Stimulated activated CD8-positive, alpha-beta memory T cell treated with anti-CD3 and anti-CD28 coated beads, Interleukin-7, amount 100 ng/mL, for 24 hours (primary cell): ENCODE measurements at regions not wholly inside any gene's neighbourhood (a gene's known extent, or its start where the extent isn't known, plus 50 kb on each side); places are given as distances from the start of the nearest gene placed in this dataset.
A peak's percentile ranks its signal among the peaks of the same experiment; 100 is the strongest.
"Not testable (repeated sequence)": the region's sequence is repeated elsewhere in the genome, so short reads cannot be mapped to it uniquely, and the experiment has no call there.

Experiments
- DNase-seq: peaks from one replicate; pipeline ENCODE4 v3.0.0-alpha.2; 2020; ENCODE audit warnings: low read depth

DNA sequence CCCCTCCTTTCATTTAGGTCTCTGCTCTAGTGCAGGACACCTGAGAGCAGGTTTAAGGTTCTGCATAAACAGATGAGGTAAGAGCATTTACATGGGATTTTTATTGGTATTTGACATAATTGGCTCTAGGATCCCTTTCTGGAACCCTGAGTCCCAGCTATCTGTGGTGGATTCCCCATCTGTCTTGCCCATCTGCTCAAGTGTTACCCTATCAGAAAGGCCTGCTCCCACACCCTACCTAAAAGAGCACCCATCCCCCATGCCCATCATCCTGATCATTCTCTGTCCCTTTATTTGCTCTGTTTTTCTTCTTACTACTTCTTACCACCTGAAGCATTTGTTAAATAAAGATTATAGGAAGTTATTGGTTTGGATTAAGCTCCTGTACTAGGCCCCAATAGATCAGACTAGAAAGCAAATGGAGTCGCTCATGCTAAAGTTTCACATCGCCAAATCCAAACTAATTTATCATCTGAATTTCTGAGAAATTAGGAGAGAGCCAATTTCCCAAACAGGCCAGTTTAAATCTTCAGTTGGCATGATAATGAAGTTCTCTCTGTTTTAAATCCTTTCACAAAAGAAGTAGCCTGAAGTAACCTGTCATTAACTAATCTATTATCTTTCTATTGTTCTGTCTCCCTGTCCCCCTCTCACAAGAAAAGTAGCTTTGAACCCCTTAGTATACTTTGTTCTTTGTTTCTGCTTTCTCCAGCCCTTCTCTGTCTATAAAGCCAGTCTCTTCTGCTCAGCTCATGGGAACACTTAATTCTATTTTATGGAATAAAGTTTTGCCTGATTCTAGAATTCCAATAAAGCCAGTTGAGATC lies 178.6 kb downstream of the ZNF674 start:
- DNase-seq = no peak

DNA sequence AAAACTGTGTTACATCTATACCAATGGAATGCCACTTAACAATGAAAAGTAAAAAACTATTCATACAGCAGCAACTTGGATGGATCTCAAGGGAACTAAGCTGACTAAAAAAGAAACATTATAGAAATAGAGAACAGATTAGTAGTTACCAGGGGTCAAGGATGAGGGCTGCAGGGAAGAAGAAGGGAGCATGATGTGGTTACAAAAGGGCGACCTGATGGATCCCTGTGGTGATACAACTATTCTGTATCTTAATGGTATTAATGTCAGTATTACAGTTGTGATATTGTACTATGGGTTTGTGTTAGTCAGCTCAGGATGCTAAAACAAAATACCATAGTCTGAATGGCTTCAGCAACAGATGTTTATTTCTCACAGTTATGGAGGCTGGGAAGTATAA lies 190.7 kb downstream of the ZNF674 start:
- DNase-seq = no peak

DNA sequence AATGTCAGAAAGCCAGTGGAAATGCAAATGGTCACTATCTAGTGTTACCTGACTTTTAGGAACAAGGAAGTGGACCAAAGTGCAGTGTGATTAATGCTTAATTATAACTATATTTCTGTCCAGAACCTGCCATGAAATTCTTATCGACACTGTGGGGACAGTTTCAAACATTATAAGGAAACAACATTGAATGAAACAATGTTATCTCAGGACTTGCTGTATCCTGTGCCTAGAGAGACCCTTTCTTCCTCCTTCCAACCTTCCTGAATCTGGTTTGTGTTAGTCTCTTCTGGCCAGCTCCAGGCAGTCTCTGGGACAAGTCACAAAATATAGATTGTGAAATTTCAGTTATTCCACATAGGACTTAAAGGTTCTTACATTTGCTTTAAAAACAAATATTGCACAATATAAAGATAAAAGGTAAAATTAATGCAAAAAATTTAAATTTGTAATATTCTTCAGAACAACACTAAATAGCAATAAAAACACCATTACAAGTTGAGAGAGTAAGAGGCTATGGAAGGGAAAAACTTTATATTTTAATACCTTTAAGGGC lies 203.4 kb downstream of the ZNF674 start:
- DNase-seq = no peak

DNA sequence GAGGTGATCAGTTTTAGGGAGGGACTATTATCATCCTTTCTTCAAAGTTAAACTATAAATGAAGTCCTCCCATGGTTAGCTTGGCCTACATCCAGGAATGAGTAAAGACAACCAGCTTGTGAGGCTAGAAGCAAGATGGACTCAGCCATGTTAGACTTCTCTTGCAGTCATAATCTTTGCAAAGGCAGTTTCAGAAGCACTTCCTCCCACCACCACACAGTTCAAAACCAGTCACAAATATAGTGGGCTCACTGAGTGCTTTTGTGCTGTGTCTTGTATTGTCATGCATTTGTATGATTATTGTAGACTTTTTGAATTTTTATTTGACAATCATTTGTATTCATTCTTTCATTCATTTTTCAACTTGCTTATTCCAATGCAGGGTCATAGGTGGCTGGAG lies 204.5 kb downstream of the ZNF674 start:
- no peak for DNase-seq

DNA sequence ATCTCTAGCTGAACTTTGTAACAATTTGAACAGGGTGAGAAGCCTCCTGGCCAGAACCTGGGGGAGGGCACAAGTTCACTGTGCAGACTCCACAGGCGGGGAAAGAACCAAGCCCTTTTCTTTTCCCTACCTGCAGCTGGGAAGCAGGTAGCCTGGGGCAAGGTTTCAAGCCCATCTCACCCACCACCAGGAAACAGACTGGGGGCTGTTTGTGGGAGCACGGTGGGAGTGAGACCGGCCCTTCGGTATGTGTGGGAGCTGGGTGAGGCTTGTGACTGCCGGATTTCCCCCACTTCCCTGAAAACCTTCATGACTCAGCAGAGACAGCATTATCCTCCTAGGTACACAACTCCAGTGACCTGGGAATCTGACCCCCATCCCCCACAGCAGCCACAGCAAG lies 211.7 kb downstream of the ZNF674 start:
- DNase-seq = no peak

DNA sequence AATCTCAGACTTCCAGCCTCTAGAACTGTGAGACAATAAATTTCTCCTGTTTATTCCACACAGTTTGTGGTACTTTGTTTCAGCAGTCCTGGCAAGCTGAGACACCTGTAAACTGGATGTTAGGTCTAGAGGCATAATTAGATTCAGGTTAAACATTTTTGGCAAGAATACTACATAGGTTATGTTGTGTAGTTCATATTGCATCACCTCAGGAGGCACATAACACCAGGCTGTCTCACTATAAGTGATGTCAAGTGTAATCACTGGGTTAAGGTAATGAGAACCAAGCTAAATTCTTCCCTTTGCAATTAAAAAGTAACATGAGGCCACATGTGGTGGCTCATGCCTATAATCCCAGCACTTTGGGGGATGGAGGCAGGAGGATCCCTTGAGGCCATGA lies 214.2 kb downstream of the ZNF674 start:
- DNase-seq = no peak

DNA sequence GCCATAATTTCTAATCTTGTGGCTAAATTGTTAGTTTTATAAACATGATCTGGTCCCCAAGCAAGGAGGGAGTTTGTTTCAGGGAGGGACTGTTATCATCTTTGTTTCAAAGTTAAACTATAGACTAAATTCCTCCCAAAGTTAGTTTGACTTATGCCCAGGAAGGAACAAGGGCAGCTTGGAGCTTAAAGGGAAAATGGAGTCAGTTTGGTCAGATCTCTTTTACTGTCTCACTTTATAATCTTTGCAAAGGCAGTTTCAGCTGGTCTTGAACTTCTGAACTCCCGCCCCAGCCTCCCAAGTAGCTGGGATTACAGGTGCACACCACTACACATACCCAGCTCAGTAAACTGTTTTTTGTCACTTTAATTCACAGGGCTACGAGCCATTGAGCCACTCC lies 214.7 kb downstream of the ZNF674 start:
- no peak for DNase-seq

DNA sequence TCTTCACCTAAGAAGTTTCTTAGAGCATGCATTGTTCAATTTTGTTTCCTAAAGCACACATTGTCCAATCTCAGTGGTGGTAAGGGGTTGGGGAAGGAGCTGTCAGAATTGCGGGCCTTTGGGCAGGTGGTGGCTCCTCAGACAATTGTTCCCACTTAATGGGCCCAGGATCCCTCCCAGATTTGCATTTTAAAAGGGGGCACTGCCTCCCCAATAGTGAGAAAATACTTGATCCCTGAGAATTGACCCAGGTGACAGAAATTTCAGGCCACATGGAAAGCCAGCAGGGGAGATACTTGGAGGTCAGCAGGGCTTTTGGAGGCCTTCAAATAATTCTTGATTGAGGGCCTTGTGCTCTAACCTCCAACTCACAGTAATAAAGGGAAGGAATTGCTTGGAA lies 217.1 kb downstream of the ZNF674 start:
- no peak for DNase-seq

DNA sequence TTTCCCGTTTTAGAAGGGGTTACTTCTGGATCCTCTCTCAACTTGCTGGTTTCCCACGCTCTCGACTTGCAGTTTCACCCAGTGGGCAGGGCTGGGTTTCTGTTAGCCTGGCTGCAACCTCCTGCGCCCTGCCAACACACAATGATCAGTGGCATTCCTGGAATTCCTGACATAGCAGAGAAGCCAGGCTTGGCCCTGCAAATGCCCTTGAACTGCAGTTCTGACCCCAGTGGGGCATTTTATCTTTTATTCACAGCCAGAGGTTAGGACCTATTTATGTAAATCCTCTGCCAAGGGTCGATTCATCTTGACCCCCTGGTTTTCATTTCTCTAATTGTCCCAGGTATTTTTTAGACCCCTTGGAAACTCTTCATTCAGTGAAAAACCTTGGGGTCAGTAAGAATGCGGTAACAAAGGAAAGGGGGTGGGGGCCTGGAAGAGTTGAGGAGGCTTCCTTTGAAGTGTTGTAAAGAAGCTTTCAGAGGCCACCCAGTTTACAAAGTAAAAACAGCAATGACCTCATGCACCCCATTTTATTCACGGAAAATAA lies 217.6 kb downstream of the ZNF674 start:
- DNase-seq = no peak

DNA sequence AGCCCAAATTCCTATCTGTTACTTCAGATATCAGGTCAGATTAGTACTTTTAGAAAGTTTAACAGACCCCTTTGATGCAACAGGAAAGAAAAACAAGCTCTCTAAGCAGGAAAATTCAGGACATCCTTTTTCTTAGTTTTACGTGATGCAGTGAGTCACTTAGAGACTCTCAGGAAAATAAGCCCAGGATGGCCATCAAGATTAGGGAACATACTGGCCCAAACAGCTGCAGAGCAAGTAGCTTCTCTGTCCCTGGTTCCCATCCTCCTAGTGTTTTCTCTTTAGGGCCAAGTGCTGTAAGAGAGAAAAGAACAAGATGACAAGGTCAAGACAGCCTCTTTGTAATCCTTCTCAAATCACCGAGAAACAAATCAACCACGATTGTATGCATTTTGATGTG lies 219.1 kb downstream of the ZNF674 start:
- no peak for DNase-seq

DNA sequence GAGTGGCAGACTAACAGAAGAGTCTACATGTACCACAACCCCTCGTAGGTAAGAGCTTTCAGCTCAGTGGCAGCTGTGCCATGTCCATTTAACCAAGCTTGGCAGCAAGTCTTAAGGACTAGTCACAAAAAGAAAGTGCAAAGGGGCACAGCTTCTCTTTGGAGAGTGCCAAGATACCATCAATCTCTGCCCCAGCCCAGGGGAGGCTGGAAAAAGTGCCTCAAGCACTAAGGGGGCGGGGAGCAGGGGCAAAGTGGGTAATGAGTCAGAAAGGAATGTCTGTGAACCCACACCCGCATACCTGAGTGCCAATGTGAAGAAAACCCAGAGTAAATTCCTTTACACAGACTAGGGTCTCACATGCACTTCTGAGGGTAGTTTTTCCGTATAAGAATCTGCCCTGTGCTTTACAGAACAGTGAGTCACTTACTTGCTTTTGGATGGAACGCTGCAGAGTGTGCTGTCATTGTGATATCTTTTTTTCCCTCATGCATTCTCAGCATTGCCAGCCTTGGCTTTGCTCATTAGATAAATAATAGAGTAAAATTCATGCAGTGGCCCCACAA lies 219.8 kb downstream of the ZNF674 start:
- peak; percentile 7 for DNase-seq

DNA sequence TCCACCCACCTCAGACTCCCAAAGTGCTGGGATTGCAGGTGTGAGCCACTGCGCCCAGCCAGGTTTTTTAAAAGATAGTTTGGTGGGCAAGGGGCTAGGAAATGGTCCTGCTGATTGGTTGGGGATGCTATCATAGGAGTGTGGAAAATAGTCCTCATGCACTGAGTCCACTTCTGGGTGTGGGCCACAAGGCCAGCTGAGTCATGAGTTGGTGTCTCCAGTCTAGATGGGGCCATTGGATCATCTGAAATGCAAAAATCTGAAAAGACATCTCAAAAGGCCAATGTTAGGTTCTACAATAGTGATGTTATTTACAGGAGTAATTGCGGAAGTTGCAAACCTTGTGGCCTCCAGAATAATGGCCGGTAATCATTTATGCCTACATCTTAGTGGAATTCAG lies 221.1 kb downstream of the ZNF674 start:
- DNase-seq = no peak

DNA sequence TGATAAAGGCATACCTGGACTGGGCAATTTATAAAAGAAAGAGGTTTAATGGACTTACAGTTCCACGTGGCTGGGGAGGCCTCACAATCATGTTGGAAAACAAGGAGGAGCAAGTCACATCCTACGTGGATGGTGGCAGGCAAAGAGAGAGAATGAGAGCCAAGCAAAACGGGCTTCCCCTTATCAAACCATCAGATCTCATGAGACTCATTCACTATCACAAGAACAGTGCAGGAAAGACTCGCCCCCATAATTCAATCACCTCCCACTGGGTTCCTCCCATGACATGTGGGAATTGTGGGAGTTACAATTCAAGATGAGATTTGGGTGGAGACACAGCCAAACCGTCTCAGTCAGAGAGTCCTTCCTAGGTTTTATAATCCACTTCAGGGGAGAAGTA lies 222.3 kb downstream of the ZNF674 start:
- not testable (repeated sequence) for DNase-seq

DNA sequence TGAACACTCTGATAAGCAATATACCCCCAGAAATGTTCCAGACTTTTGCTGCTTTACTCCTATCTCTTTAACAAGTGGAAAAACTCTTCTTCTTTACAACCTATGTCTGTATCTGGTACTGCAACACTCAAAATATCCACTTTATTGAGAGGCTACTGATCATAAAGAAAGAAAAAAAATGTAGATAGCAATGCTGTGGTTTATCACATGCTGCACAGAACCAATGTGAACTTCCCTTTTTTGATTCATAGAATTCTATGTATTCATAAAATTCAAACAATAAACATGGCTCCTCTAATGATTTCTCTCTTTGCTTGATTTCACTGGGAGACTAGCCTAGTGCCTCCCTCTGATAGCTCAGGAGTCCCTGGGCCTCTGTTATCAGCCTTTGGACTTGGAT lies 223.5 kb downstream of the ZNF674 start:
- DNase-seq = no peak

DNA sequence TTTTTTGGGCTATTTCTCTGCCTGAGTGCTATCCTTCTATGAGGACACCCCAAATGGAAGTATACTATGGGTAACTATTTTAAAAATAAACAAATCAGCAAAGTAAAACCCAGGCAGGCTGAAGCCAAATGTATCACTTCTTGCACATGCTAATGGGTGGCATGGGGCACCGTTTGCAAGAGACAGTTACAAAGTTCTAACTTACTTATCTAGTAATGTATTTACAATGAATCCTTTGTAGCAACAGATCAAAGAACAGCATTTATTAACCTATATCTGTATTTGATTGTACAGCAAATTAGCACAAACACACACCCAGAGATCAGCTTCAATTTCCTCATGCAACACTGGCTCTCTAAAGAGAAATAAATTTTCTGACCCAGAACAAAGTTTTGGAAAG lies 225.5 kb downstream of the ZNF674 start:
- no peak for DNase-seq

DNA sequence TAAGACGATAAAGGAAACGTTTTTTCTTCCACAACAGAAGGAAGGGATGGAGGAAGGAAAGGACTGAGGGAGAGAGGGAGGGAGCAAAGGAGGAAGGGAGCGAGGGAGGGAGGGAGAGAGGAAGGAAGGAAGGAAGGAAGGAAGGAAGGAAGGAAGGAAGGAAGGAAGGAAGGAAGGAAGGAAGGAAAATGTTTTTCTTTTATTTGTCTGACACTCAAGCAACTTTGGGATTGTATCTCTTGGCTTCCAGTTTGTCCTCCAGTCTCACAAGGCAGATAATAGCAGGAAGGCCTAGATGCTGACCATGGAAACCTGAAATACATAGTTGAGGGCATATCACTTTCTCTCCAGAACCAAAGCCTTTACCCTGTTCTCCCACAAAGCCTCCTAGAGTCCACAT lies 226.7 kb downstream of the ZNF674 start:
- no peak for DNase-seq

DNA sequence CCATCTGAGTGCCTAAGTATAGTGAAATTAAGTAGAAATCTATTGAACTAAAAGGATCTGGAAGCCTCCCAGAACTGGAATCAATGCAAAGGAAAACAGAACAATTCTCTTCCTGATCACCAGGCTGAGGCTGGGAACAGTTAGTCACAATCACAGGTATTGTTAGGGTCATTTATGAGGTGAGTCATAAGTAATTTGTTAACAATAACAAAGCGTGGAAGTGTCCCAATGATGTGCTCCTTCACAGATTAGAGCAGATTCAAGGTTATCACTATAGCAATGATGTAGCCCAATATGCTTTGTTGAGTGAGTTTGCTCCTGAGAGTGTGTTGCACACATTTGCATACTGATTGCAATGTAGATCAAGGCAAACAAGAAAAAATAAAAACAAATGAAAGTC lies 228.1 kb downstream of the ZNF674 start:
- no peak for DNase-seq

DNA sequence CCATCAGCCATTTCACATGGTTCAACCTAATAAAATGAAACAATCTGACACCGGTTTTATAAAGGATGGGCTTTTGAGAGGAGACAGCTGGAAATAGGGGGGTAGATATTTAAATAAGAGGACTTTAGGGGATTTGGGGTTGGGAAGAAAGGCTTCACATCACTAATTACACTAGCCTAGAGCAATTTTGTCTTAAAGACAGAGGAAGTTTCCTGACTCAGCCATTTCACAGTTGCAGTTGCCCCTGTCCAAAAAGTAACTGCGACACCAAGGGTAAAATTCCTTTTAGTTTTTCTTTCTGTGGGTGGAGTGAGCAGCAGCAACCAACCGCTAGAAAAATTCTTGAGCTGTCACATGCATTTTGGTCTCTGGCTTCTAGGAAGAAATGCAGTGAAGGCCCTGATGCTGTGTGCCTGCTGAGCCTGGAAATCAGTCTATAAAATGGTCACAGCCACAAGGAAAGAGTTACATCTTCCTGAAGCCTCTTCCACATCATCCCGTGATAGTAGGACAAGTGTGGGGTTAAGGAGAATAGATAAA lies 233.6 kb downstream of the ZNF674 start:
- no peak for DNase-seq

DNA sequence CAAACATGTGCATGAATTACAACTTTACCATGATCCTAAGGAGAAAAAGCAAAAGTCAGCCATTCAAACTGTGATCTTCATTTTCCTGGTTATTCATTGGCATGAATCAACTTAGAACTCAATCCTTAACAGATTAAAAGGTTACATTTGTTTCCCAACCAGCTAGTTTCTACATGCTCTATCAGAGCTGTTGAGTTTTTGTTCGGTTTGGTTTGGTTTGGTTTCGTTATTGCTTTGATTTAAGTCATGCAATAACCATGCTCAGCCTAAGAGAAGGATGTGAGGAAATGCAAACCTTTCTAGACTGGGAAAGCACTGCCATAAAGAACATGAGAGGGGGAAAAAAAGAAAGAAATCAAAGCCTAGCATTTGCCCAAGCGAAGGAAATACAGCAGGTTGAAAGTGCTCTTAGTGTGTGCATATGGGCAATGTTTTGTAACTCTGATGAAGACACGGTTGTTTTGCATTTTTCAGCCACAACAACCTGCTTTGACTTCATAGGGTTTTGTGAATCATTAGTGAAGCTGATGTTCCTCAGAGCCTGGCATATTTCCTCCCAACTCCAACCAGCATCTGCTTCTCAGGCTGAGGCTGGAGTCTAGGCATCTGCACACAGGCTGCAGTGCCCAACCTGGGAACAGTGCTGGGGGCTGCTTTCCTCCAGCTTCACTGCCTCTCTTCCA lies 234.3 kb downstream of the ZNF674 start:
- no peak for DNase-seq

DNA sequence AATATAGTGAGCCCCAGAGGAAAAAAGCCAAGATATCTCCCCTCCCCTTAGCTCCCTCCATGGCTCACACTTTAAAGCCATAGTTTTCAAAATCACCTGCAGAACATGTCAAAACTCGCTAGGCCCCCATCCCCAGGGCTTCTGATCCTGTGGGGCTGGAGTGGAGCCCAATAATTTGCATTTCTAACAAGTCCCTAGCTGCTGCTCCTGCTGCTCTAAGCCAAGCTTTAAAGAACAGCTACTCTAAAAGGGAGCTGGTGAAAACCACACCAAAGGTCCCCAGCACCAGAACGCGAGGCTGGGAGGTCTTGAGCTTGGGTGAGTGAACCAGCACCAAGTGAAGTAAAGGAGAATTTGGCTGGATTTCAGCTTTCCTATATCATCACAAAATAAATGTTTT lies 237.1 kb downstream of the ZNF674 start:
- DNase-seq = no peak

DNA sequence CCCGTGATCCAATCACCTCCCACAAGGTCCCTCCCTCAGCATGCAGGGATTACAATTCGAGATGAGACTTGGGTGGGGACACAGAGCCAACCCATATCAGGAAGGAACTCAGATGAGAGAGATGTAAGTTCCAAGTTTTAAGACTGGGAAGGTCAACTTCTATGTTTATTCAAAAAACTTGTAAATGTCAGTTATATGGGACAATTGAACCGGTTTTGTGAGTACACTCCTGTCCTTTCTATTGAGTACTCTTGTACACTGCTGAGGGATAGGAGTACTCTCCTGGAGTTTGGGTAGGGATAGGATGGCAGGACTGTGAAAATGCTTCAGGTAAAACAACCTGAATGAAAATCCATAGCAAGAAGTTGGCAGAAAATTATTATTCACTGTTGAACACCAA lies 239.1 kb downstream of the ZNF674 start:
- DNase-seq = no peak

DNA sequence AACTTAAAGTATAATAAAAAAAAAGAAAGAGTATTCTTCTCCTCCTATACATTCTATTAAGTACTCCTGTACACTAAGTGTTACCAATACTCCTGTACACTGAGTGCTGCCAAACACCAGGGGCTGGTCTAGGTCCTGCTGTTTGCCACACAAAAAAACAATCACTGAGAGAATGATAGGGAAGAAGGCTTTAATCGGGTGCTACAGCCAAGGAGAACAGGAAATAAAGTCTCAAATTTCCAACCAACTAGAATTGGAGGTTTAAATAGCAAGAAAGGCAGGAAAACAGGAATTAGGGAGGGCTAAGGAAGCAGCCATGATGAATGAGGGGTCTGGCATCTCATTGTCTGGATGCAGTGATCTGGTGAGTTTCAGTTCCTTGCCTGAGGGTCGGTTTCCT lies 239.8 kb downstream of the ZNF674 start:
- DNase-seq = no peak

DNA sequence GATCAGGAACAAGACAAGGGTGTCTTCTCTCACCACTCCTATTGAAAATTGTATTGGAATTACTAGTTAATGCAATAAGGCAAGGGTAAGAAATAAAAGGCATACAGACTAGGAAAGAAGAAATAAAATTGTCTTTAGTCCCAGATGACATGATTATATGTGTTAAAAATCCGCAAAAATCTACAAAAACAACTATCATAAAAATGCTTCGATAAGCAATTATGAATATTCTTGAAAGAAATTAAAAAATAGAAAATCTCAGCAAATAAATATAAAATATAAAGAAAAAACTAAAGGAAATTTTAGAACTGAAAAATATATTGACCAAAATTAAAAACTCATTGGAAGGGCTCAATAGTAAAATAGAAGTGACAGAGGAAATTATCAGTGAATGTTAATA lies 243.3 kb downstream of the ZNF674 start:
- DNase-seq = no peak
